GM23338 (cell line): ENCODE measurements at regions not wholly inside any gene's neighbourhood (a gene's known extent, or its start where the extent isn't known, plus 50 kb on each side); places are given as distances from the start of the nearest gene placed in this dataset.

Experiments used
- ATAC-seq: fragments of 200-7000 bp; cut with Tn5 transposase; 3 replicates; pipeline ENCODE4 v1.9.1; 2020
- DNase-seq: peaks from one replicate; pipeline ENCODE4 v3.0.0-alpha.2; 2015; ENCODE audit warnings: low spot score
- H2AFZ ChIP-seq: fragments of 200-600 bp; sonication (generic); 2 replicates; pipeline ENCODE4 v1.8.0; 2016; ENCODE audit warnings: antibody characterized with exemption, mild to moderate bottlenecking, moderate library complexity
- H3F3A ChIP-seq: fragments of 200-600 bp; sonication (generic); replicated peaks from 2 replicates; pipeline ENCODE4 v1.8.0; 2017; ENCODE audit warnings: antibody characterized with exemption, mixed run types, low read depth
- H3K27ac ChIP-seq: fragments of 200-600 bp; sonication (generic); 2 replicates; pipeline ENCODE4 v1.6.1; 2016; ENCODE audit warnings: low read depth
- H3K27me3 ChIP-seq: fragments of 200-600 bp; sonication (generic); 2 replicates; pipeline ENCODE4 v1.8.0; 2016; ENCODE audit warnings: mild to moderate bottlenecking, mixed run types, moderate library complexity; ENCODE audit not compliant: insufficient read depth
- H3K36me3 ChIP-seq: fragments of 200-600 bp; sonication (generic); 2 replicates; pipeline ENCODE4 v1.8.0; 2016; ENCODE audit warnings: mild to moderate bottlenecking; ENCODE audit not compliant: insufficient read depth
- H3K4me1 ChIP-seq: fragments of 200-600 bp; sonication (generic); 2 replicates; pipeline ENCODE4 v1.8.0; 2016; ENCODE audit warnings: mild to moderate bottlenecking, moderate library complexity; ENCODE audit not compliant: insufficient read depth
- H3K4me2 ChIP-seq: fragments of 200-600 bp; sonication (generic); 2 replicates; pipeline ENCODE4 v1.7.1; 2017; ENCODE audit warnings: mixed run types
- H3K4me3 ChIP-seq: fragments of 200-600 bp; sonication (generic); 2 replicates; pipeline ENCODE4 v1.6.1; 2016; ENCODE audit warnings: mixed run types
- H3K79me2 ChIP-seq: fragments of 200-600 bp; sonication (generic); replicated peaks from 2 replicates; pipeline ENCODE4 v1.8.0; 2017; ENCODE audit warnings: mild to moderate bottlenecking; ENCODE audit not compliant: insufficient read depth
- H3K9me2 ChIP-seq: fragments of 200-600 bp; sonication (generic); 2 replicates; pipeline ENCODE4 v1.8.0; 2017; ENCODE audit not compliant: insufficient read depth
- H4K20me1 ChIP-seq: fragments of 200-600 bp; sonication (generic); replicated peaks from 2 replicates; pipeline ENCODE4 v1.8.0; 2017; ENCODE audit warnings: mild to moderate bottlenecking; ENCODE audit not compliant: insufficient read depth
- H3K27ac Mint-ChIP-seq: 2 replicates; pipeline ENCODE4 v1.8.0; 2020; ENCODE audit warnings: inconsistent platforms, mild to moderate bottlenecking, moderate library complexity, mixed read lengths
- H3K27me3 Mint-ChIP-seq: 3 replicates; pipeline ENCODE4 v1.8.0; 2022; ENCODE audit warnings: low read depth, mild to moderate bottlenecking, moderate library complexity, mixed read lengths, inconsistent platforms; ENCODE audit not compliant: insufficient read depth, poor library complexity
- H3K36me3 Mint-ChIP-seq: 3 replicates; pipeline ENCODE4 v1.8.0; 2021; ENCODE audit warnings: low read depth, mild to moderate bottlenecking, inconsistent platforms, moderate library complexity, mixed read lengths
- H3K4me1 Mint-ChIP-seq: 3 replicates; pipeline ENCODE4 v1.8.0; 2020; ENCODE audit warnings: mild to moderate bottlenecking, inconsistent platforms, mixed read lengths
- H3K4me3 Mint-ChIP-seq: 3 replicates; pipeline ENCODE4 v1.8.0; 2021; ENCODE audit warnings: moderate library complexity, mild to moderate bottlenecking, inconsistent platforms, mixed read lengths
- H3K9me3 Mint-ChIP-seq: 3 replicates; pipeline ENCODE4 v1.8.0; 2020; ENCODE audit warnings: moderate library complexity, mild to moderate bottlenecking, inconsistent platforms, mixed read lengths
- CREB1 ChIP-seq: fragments of 250-450 bp; sonication (Bioruptor Pico); IDR thresholded peaks from 2 replicates; pipeline ENCODE4 v1.5.0; 2020; ENCODE audit warnings: low read depth, mild to moderate bottlenecking, moderate library complexity
- EZH2 ChIP-seq: fragments of 200-600 bp; sonication (generic); IDR thresholded peaks from one replicate; pipeline ENCODE4 v1.8.0; 2017; ENCODE audit warnings: antibody characterized with exemption, mild to moderate bottlenecking, low read depth; ENCODE audit not compliant: unreplicated experiment
- EZH2phosphoT487 ChIP-seq: fragments of 200-600 bp; sonication (generic); IDR thresholded peaks from one replicate; pipeline ENCODE4 v1.8.1; 2018; ENCODE audit warnings: antibody characterized with exemption; ENCODE audit not compliant: unreplicated experiment
- JUNB ChIP-seq: IDR thresholded peaks from one replicate; pipeline ENCODE4 v1.6.1; 2016; ENCODE audit warnings: antibody characterized with exemption; ENCODE audit not compliant: unreplicated experiment
- NANOG ChIP-seq: IDR thresholded peaks from 2 replicates; pipeline ENCODE4 v1.6.1; 2016; ENCODE audit warnings: antibody characterized with exemption, borderline replicate concordance
- POLR2AphosphoS5 ChIP-seq: IDR thresholded peaks from 2 replicates; pipeline ENCODE4 v1.6.1; 2016; ENCODE audit warnings: antibody characterized with exemption, low read depth
- STAT1 ChIP-seq: IDR thresholded peaks from one replicate; pipeline ENCODE4 v1.6.1; 2016; ENCODE audit warnings: antibody characterized with exemption; ENCODE audit not compliant: unreplicated experiment
- ZNF114 ChIP-seq: fragments of 250-450 bp; sonication (Bioruptor Pico); IDR thresholded peaks from 2 replicates; pipeline ENCODE4 v1.5.0; 2020; ENCODE audit warnings: mild to moderate bottlenecking, moderate library complexity
- ZNF331 ChIP-seq: fragments of 250-450 bp; sonication (Bioruptor Pico); IDR thresholded peaks from 2 replicates; pipeline ENCODE4 v1.5.0; 2020; ENCODE audit warnings: low read depth, mild to moderate bottlenecking, moderate library complexity
- TF ChIP-seq, protein P1 (sequence below), 2 experiments: fragments of 200-600 bp in 1 of 2; sonication (generic) in 1 of 2; conservative IDR thresholded peaks; 2 replicates each; pipeline versions ENCODE4 v1.5.1 to v1.6.1; 2016 to 2017; ENCODE audit warnings: antibody characterized with exemption in 2 of 2, low read depth in 2 of 2, mild to moderate bottlenecking in 2 of 2, moderate library complexity in 1 of 2
- TF ChIP-seq, protein P2 (sequence below): IDR thresholded peaks from one replicate; pipeline ENCODE4 v1.6.1; 2018; ENCODE audit warnings: antibody characterized with exemption; ENCODE audit not compliant: unreplicated experiment
- TF ChIP-seq, protein P3 (sequence below): IDR thresholded peaks from 2 replicates; pipeline ENCODE4 v1.6.1; 2016; ENCODE audit warnings: antibody characterized with exemption
- TF ChIP-seq, protein P4 (sequence below): fragments of 250-450 bp; sonication (Bioruptor Pico); IDR thresholded peaks from 2 replicates; pipeline ENCODE4 v1.5.0; 2020; ENCODE audit warnings: mild to moderate bottlenecking, moderate library complexity

DNA sequence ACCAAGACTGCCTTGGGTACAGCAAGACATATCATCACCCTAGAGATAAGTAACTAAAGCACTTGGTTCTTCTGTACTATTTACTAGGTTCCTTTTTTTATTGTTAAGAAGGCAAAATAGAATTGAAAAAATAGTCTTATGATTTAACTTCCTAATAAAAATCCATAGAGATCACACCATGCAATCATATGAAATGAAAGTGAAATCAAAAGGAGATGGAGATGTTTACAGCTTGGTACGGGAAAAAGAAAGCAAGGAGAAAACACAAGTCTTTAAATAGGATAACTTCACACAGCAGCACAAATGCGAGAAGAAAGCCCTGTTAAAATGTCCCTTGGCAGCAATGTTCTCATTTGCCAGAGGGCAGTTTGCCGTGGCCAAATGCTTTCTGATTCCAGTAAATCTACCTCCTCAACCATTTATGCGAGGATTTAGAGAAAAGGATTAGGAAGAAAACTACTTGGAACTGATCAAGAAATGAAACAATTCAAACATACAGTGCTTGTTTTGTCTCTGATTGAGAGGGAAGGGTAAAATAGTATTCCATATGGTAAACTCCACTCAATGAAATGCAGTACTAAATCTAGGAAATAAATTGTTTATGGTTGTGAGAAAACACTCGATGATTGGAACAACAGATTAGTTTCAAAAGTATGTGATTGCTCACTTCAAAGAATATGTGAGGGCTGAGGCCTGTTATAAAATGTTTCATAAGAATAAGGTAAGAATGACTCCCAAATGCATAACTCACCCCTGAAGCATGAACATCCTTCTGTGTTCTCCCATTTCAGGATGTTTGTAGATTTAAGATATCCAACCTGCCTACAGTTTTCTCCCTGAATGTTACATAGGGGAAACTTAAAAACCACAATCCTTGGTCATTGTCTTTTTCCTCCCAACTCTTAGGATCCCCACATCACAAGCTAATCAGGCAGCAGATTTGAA, 487.8 kb downstream of the DACH1 start:
- H3K9me2 ChIP-seq: no peaks in the 10 kb centered on the region
- H3K4me1 ChIP-seq: no peaks in the 10 kb centered on the region
- no peaks in the 10 kb centered on the region for H3K79me2 ChIP-seq
- TF ChIP-seq EZH2: no peak
- TF ChIP-seq, protein P1, sequence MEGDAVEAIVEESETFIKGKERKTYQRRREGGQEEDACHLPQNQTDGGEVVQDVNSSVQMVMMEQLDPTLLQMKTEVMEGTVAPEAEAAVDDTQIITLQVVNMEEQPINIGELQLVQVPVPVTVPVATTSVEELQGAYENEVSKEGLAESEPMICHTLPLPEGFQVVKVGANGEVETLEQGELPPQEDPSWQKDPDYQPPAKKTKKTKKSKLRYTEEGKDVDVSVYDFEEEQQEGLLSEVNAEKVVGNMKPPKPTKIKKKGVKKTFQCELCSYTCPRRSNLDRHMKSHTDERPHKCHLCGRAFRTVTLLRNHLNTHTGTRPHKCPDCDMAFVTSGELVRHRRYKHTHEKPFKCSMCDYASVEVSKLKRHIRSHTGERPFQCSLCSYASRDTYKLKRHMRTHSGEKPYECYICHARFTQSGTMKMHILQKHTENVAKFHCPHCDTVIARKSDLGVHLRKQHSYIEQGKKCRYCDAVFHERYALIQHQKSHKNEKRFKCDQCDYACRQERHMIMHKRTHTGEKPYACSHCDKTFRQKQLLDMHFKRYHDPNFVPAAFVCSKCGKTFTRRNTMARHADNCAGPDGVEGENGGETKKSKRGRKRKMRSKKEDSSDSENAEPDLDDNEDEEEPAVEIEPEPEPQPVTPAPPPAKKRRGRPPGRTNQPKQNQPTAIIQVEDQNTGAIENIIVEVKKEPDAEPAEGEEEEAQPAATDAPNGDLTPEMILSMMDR (conservative IDR thresholded peaks at IDR 0.05; ENCODE audit: low read depth in 2 of 2): no peak
- no peak for TF ChIP-seq POLR2AphosphoS5
- TF ChIP-seq, protein P2, sequence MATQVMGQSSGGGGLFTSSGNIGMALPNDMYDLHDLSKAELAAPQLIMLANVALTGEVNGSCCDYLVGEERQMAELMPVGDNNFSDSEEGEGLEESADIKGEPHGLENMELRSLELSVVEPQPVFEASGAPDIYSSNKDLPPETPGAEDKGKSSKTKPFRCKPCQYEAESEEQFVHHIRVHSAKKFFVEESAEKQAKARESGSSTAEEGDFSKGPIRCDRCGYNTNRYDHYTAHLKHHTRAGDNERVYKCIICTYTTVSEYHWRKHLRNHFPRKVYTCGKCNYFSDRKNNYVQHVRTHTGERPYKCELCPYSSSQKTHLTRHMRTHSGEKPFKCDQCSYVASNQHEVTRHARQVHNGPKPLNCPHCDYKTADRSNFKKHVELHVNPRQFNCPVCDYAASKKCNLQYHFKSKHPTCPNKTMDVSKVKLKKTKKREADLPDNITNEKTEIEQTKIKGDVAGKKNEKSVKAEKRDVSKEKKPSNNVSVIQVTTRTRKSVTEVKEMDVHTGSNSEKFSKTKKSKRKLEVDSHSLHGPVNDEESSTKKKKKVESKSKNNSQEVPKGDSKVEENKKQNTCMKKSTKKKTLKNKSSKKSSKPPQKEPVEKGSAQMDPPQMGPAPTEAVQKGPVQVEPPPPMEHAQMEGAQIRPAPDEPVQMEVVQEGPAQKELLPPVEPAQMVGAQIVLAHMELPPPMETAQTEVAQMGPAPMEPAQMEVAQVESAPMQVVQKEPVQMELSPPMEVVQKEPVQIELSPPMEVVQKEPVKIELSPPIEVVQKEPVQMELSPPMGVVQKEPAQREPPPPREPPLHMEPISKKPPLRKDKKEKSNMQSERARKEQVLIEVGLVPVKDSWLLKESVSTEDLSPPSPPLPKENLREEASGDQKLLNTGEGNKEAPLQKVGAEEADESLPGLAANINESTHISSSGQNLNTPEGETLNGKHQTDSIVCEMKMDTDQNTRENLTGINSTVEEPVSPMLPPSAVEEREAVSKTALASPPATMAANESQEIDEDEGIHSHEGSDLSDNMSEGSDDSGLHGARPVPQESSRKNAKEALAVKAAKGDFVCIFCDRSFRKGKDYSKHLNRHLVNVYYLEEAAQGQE: no peak
- TF ChIP-seq, protein P3, sequence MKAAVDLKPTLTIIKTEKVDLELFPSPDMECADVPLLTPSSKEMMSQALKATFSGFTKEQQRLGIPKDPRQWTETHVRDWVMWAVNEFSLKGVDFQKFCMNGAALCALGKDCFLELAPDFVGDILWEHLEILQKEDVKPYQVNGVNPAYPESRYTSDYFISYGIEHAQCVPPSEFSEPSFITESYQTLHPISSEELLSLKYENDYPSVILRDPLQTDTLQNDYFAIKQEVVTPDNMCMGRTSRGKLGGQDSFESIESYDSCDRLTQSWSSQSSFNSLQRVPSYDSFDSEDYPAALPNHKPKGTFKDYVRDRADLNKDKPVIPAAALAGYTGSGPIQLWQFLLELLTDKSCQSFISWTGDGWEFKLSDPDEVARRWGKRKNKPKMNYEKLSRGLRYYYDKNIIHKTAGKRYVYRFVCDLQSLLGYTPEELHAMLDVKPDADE: no peak
- no peak for TF ChIP-seq ZNF114
- TF ChIP-seq EZH2phosphoT487: no peak
- no peak for TF ChIP-seq JUNB
- no peak for TF ChIP-seq NANOG
- TF ChIP-seq, protein P4, sequence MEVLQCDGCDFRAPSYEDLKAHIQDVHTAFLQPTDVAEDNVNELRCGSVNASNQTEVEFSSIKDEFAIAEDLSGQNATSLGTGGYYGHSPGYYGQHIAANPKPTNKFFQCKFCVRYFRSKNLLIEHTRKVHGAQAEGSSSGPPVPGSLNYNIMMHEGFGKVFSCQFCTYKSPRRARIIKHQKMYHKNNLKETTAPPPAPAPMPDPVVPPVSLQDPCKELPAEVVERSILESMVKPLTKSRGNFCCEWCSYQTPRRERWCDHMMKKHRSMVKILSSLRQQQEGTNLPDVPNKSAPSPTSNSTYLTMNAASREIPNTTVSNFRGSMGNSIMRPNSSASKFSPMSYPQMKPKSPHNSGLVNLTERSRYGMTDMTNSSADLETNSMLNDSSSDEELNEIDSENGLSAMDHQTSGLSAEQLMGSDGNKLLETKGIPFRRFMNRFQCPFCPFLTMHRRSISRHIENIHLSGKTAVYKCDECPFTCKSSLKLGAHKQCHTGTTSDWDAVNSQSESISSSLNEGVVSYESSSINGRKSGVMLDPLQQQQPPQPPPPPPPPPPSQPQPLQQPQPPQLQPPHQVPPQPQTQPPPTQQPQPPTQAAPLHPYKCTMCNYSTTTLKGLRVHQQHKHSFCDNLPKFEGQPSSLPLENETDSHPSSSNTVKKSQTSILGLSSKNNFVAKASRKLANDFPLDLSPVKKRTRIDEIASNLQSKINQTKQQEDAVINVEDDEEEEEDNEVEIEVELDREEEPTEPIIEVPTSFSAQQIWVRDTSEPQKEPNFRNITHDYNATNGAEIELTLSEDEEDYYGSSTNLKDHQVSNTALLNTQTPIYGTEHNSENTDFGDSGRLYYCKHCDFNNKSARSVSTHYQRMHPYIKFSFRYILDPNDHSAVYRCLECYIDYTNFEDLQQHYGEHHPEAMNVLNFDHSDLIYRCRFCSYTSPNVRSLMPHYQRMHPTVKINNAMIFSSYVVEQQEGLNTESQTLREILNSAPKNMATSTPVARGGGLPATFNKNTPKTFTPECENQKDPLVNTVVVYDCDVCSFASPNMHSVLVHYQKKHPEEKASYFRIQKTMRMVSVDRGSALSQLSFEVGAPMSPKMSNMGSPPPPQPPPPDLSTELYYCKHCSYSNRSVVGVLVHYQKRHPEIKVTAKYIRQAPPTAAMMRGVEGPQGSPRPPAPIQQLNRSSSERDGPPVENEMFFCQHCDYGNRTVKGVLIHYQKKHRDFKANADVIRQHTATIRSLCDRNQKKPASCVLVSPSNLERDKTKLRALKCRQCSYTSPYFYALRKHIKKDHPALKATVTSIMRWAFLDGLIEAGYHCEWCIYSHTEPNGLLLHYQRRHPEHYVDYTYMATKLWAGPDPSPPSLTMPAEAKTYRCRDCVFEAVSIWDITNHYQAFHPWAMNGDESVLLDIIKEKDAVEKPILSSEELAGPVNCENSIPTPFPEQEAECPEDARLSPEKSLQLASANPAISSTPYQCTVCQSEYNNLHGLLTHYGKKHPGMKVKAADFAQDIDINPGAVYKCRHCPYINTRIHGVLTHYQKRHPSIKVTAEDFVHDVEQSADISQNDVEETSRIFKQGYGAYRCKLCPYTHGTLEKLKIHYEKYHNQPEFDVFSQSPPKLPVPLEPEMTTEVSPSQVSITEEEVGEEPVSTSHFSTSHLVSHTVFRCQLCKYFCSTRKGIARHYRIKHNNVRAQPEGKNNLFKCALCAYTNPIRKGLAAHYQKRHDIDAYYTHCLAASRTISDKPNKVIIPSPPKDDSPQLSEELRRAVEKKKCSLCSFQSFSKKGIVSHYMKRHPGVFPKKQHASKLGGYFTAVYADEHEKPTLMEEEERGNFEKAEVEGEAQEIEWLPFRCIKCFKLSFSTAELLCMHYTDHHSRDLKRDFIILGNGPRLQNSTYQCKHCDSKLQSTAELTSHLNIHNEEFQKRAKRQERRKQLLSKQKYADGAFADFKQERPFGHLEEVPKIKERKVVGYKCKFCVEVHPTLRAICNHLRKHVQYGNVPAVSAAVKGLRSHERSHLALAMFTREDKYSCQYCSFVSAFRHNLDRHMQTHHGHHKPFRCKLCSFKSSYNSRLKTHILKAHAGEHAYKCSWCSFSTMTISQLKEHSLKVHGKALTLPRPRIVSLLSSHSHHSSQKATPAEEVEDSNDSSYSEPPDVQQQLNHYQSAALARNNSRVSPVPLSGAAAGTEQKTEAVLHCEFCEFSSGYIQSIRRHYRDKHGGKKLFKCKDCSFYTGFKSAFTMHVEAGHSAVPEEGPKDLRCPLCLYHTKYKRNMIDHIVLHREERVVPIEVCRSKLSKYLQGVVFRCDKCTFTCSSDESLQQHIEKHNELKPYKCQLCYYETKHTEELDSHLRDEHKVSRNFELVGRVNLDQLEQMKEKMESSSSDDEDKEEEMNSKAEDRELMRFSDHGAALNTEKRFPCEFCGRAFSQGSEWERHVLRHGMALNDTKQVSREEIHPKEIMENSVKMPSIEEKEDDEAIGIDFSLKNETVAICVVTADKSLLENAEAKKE (CRISPR knock-in tag): no peak
- no peak for TF ChIP-seq CREB1 (CRISPR knock-in tag)
- TF ChIP-seq STAT1: no peak
- no peak for TF ChIP-seq ZNF331 (CRISPR knock-in tag)
- no peaks in the 10 kb centered on the region for H3F3A ChIP-seq
- H3K36me3 ChIP-seq: no peaks in the 10 kb centered on the region
- H2AFZ ChIP-seq: peak overlapping the region; percentile 66; the same call in 1 of the 2 replicates
- H3K27me3 Mint-ChIP-seq: no peaks in the 10 kb centered on the region
- no peak overlapping the region for H3K27ac Mint-ChIP-seq
- H3K9me3 Mint-ChIP-seq: no peaks in the 10 kb centered on the region
- no peak overlapping the region for H3K4me2 ChIP-seq
- no peaks in the 10 kb centered on the region for H3K27me3 ChIP-seq
- ATAC-seq (no peak), DNase-seq (no peak)
- no peak overlapping the region for H3K4me3 ChIP-seq
- no peaks in the 10 kb centered on the region for H3K36me3 Mint-ChIP-seq
- H4K20me1 ChIP-seq: no peaks in the 10 kb centered on the region
- no peaks in the 10 kb centered on the region for H3K4me1 Mint-ChIP-seq
- H3K4me3 Mint-ChIP-seq: no peak overlapping the region
- H3K27ac ChIP-seq: no peak overlapping the region
